GM11168 (cell line): ENCODE measurements at regions not wholly inside any gene's neighbourhood (a gene's known extent, or its start where the extent isn't known, plus 50 kb on each side); places are given as distances from the start of the nearest gene placed in this dataset.
"Not testable (repeated sequence)": the region's sequence is repeated elsewhere in the genome, so short reads cannot be mapped to it uniquely, and the experiment has no call there.

Experiments
- in situ Hi-C: fragments of 300-500 bp; cut with MboI; formaldehyde crosslinking; loops from one replicate; pipeline ENCODE4 v1.12.0; 2022; ENCODE audit warnings: low sequenced_read_pairs; ENCODE audit not compliant: unreplicated experiment

DNA sequence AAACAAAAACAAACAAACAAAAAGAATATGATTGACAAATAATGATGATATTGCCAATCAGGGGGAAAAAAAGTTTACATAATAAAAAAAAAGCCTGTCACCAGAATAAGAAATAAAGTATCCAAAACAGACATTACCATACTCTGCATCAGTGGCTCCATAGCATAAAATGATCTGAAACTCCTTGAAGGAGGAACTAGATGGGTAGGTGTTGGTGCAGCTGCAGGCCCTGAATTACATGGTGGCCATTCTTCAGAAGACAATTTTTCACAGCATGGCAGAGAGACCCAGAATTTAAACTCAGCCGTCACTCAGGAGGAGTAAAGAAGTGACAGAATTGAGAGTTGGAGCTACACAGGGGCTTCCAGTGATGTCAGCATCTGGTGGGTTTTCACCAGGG, 60.2 kb downstream of the GLUL start:
- in situ Hi-C loops = no loop called here

DNA sequence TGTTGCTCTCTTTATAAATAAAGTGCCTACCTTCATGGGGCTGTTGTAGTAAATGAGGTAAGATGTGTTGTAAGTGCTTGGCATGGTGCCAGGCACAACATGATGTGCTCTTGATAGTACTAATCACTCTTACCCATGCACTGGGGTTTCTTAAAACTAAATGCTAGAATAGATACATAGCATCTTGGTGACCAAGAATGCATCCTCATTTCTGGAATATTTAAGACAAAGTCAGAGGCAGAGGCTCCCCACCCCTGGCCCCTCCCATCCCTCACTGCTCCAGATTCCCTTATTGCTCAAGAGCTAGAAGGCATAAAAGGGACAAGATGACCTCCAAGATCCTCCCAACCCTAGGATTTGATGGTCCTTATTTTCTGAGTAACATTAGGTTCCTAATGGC, 61.3 kb downstream of the GLUL start:
- in situ Hi-C loops = no loop called here

DNA sequence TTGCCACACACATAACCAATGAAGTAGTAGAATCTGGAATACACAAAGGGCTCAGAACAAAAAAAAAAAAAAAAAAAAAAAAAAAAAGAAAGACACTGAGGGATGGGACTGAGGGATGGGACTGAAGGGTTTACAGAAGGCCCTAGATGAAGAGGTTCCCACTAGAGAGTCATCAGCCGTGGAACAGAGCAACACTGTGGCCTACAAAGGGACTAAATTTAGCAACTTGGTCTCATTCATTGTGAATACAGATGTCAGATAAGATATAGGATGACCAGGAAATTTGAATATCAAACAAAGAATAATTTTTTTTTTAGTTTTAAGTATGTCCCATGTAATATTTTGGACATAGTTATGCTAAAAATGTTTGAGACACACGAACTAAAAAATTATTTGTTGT, 62.1 kb downstream of the GLUL start:
- in situ Hi-C loops = no loop called here

DNA sequence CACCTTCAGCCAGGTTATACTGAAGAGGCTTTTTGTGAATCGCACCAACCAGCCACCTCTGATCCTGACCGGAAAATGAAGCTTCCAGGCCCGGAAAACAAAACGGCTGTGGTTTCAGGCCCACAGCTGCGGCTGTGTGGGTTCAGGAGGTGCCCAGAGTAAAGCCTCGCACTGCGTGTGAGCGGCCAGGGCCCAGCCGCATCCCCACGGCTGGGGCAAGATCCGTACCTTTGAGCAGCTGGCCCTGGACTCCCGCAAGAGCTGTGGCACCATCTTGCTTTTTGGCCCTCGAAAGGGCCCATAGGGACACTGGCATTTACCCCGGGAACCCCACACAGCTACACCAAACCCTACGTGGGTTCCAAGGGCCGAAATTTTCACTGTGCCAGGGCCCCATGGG, 63.0 kb downstream of the GLUL start:
- in situ Hi-C loops = no loop called here

DNA sequence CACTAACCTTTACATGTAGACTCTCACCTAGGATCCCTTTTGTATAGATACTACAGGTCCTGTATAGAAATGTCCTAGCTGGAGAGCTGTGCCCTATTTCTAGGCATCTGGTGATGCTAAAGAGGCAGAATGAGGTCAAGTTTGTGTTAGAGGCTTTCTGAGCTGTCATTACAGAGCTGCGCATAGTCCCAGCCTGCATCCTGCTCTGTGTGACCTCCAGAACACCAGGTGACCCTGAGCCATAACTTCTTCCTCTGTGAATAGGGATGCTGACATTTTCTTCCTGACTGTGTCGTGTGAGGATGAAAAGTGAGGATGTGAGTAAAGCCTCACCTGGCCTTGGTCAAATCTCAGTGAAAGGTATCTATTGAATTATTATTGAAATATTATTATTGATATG, 66.3 kb downstream of the GLUL start:
- in situ Hi-C loops = no loop called here

DNA sequence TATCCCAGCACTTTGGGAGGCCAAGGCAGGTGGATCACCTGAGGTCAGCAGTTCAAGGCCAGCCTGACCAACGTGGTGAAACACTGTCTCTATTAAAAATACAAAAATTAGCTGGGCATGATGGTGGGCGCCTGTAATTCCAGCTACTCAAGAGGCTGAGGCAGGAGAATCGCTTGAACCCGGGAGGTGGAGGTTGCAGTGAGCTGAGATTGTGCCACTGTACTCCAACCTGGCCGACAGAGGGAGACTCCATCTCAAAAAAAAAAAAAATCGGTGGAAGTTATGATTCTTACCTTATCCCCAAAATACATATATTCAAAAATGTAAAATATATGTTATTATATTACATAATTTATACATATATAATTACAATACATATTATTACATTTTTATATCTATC, 70.1 kb downstream of the GLUL start:
- in situ Hi-C loops = not testable (repeated sequence)

DNA sequence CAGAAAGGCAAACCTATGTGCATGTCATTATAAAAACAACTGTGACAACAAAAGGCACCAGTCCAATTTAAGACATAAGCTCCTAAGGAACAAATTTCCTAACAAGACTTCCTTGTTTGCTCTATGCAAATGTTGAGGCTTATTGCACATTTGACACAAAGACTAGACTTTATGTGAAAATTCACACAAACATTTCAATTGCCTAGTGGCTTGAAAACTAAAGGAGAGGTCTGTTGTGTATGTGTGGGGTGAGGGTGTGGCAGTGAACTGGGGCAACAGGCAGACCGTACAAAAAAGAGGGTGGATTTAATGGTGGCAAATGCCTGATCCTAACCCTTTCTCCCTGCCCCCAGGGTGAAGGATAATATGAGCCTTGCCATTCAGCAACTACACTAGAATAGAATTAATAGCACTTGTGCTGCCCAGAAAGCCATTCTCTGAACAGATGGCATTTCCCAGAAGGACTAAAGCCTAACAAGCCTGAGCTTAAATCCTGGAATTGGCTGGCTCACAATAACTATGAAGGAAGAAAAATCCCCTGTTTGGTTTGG, 73.9 kb downstream of the GLUL start:
- in situ Hi-C loops = no loop called here

DNA sequence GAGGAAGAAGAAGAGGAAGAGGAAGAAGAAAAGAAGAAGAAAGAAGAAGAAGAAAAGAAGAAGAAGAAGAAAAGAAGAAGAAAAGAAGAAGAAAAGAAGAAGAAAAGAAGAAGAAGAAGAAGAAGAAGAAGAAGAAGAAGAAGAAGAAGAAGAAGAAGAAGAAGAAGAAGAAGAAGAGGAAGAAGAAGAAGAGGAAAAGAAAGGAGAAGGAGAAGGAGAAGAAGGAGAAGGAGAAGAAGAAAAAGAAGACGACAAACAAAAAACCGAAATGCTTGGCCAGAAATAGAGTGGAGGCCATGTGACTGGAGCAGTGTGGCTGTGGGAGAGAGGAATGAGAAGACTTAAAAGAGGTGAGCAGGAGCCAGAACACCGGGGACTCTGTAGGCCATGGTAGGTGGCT, 75.1 kb downstream of the GLUL start:
- in situ Hi-C loops = not testable (repeated sequence)

DNA sequence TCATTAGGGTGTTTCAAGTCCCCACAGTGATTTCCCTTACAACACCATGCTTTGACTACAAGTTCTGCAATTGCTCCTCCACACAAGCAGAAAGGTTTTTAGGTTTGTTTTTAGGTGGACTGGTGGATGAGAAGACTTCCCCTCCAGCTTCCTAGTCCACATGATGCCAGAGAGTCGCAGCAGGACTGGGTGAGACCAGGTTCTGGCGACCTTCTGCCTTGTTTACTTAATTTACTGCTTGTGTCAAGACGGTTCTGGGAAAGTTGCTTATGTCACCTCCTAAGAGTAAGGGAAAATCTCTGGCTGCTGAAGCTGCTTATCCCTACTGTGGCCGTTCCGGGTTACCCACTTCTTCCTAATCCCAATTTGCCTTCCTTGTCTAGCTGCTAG, 76.4 kb downstream of the GLUL start:
- in situ Hi-C loops = no loop called here

DNA sequence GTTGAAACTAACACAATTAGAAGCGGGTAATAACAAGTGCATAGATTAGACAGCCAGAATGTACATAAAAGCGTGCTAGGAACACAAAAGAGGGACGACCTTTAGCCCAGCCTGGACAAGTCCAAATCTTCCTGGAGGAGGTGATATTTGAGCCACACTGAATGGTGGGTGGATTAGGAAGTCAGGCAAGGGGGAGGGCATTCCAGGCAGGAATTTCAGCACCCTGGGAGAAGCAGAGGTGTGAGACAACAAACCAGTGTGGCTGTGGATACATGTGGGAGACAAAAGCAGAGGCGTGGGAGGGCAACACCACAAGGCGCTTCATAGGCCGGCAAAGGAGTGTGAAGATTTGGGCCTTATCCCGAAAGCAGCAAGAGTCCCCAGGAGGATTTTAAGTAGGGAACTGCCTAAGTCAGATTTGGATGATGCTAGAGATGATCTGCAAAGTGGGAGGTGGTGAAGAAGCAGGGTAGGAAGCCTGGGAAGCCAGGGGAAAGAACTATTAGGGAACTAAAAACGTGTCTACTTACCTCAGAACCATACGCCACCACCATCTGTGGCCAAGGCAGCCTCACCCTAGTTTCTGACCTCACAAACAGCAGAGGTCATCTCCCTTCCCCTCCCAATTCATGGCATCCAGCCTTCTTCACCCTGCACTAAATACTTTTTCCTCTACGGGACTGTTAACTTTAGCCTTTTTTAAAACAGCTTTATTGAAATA, 81.8 kb downstream of the GLUL start:
- in situ Hi-C loops = no loop called here

DNA sequence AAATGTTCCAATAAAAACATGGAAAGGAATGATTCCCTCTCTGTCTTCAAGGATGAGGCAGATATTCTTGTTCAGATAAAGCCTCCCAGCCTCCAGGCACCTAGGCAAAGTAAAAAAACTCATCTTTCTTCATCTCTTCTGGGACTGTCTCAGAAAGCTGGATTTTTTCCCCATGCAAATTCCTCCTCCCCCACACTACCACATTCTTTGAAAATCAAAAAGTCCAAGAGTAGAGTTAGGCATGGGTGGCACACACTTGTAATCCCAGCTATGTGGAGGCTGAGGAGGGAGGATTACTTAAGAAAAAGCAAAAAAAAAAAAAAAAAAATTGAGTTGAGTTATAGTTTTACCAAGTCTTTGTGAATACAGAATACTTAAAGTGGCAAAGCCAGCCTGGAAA, 82.8 kb downstream of the GLUL start:
- in situ Hi-C loops = no loop called here

DNA sequence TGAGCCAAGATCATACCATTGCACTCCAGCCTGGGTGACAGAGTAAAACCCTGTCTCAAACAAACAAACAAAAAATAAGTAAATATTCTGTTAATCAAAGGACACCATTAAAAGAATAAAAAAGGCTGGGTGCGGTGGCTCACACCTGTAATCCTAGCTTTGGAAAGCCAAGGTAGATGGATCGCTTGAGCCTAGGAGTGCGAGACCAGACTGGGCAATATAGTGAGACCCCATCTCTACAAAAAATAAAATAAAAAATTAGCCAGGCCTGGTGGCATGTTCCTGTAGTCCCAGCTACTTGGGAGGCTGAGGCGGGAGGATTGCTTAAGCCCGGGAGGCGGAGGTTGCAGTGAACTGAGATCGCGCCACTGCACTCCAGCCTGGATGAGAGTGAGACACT, 84.1 kb downstream of the GLUL start:
- in situ Hi-C loops = not testable (repeated sequence)

DNA sequence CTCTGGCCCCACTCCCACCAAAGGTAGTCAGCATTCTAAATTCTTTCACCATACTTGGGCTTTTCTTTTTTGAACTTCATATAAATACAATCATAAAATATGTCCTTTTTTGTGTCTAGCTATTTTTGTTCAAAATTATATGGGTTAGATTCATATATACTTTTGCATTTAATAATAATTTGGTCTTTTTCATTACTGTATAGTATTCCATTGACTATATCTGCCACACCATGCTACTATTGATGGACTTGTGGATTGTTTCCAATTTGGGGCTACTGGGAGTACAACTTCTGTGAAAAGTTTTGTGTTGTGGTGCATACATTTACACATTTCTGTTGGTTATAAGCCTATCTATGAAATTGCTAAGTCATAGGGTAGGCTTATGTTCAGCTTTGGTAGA, 85.7 kb downstream of the GLUL start:
- in situ Hi-C loops = no loop called here

DNA sequence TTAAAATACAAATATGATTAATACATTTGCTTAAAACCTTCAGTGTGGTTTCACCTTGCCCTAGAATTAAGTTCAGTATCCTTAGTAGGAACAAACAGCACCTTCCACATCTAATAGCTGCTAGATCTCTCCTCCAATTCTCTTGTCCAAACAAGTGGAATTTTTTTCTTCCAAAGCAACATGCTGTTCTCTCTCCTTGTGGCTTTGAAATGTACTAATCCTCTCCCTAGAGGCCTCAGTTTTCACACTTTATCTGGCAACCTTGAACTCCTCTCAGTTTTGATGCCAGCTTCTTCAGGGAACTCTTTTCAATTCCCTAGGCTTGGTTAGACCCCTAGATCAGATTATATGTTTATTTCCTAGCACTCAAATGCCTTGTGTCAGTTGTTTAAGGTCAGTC, 87.0 kb downstream of the GLUL start:
- in situ Hi-C loops = no loop called here

DNA sequence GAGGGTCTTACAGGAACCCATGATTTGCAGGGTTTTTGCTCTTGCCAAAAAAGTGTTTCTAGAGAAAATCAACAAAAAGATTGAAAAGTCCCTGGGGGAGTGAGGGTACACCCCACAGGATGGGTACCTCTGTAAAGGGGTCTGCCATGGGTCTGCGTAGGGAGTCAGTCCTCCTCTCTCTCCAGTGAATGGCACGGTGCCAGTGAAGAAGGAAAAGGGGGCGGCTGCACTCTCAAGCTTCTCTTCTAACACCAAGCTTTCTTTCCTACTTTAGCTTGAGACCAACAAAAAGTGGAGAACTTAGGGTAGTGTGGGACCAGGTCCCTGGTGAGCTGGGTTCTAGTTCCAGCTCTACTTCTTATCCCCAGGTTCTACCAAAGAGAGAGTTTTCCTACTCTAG, 87.4 kb downstream of the GLUL start:
- in situ Hi-C loops = no loop called here

DNA sequence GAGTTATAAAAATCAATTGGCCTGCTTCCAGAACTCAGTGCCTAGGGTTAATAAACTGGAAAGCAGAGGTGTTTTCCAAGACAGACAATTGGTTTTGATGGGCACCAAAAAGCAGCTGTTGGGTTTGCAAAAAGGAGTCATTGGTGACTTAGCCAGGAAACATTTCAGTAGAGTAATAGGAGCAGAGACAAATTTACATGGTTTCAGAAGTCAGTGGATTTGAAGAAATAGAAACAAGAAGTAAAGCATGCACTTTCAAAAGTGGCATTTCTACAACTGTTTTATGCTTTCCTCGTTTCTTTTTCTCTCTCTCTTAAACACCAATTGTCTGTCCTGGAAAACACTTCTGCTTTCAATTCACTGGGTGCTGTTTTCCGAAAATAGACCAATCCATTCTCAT, 87.8 kb downstream of the GLUL start:
- in situ Hi-C loops = no loop called here

DNA sequence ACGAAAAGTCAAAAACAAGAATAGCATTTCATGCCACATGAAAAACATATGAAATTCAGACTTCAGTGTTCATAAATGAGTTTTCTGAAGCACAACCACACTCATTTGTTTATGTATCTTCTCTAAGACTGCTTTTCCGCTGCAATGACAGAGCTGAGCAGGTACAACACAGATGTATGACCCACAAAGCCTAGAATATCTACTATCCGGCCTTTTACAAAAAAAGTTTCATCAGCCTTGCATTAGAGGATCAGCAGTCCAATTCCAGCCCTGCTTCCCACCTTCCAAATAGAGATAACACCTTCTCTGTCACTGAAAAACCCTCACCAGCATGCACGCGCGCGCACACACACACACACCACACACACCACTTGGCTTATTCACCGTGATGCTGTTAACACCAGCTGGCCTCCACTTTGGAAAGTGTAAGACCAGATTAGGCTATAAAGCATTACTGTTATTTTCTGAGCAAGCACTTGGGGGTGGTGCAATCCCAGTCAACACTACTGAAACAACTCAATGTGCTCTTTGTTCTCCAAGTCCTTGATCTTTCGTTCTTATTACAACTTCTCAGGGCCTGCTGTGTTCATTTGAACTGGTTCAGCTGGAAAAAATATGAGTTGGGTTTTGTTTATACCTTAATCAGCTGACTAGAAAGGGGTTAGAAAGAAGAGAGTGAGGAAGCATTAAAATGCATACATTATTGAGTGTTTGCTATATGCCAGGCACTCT, 90.0 kb downstream of the GLUL start:
- in situ Hi-C loops = no loop called here

DNA sequence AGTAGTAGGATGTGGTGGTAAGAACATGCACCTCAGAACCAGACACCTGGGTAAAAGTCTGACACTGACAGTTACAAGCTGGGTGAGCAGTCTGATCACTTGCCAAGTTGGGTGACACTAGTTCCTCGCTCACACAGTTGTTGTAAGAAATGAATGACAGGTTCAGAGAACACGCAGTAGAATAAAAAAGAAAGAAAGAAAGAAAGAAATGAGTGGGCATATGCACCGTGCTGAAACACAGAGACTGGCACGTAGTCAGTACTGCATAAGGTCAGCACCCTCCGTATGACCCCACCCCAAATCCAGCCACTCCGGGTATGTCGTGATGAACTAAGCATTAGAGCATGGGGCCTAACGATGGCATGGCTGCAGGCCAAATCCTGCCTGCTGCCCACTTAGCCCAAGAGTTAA, 90.6 kb downstream of the GLUL start:
- in situ Hi-C loops = no loop called here

DNA sequence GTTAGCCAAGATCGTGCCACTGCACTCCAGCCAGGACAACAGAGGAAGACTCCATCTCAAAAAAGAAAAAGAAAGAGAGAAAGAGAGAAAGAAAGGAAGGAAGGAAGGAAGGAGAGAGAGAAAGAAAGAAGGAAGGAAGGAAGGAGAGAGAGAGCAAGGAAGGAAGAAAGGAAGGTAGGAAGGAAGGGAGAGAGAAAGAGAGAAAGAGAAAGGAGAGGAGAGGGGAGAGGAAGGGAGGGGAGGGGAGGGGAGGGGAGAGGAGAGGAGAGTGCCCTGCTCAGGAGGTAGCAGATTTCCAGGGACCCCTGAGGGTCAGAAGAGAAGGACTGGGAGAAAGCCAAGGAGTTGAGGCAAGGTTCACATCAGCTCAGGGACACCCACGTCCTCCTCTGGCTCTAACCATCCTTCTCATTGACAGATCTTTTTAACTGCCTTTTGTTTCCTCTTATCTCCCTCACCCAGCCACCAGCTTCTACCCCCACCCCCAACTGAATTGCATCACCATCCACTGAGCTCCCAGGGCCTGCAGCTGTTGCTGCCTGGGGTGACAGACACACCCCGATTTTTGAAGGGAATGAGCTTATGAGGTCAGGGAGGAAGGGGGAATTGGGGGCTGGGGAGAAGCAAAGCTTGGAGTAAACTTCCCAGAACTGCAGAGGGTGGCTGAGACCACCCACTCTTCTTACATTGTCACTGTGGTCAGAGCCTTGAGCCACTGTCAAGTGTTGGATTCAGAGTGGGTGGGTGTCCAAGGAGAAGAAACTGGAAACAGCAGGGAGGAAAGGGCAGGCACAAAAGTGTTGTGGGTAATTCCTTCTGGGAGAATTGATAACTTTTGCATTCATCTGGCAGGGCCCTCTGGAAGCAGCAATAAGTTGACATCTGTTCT, 91.6 kb downstream of the GLUL start:
- in situ Hi-C loops = no loop called here

DNA sequence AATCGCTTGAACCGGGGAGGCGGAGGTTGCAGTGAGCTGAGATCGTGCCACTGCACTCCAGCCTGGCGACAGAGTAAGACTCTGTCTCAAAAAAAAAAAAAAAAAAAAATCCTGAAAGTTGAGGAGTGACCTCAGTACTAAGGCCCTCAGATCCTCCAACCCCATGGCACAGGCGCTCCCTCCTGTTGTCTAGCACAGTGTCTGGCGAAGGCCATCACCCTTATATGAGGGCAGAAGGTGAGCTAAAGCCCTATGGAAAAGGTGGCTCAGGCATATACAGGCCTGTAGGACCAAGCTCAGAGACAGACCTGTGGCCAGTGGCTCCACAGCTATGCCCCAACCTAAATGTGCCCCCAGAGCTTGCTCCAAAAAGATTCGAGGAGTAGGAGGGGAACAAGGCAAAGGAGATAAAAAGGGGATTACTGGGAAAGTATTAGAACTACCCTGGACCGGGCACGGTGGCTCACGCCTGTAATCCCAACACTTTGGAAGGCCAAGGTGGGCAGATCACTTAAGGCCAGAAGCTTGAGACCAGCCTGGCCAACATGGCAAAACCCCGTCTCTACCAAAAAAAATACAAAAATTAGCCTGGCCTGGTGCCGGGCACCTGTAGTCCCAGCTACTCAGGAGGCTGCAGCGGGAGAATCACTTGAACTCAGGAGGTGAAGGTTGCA, 92.4 kb downstream of the GLUL start:
- in situ Hi-C loops = not testable (repeated sequence)
